ENCODE measurements at regions not wholly inside any gene's neighbourhood (a gene's known extent, or its start where the extent isn't known, plus 50 kb on each side); places are given as distances from the start of the nearest gene placed in this dataset.

- intact Hi-C loops (cut with DNase I) = no loop called here
- no peak for DNase-seq
Observed at GRCh38 chr4:157889788-157890187, 283.0 kb downstream of the GASK1B start.

- no peak for DNase-seq
Observed at GRCh38 chr4:157888281-157888680, 284.5 kb downstream of the GASK1B start.

GRCh38 chr4:157887316-157887715, 285.5 kb downstream of the GASK1B start:
- no peak for DNase-seq
- intact Hi-C loops (cut with DNase I) = no loop called here

More at GRCh38 chr4:157888281-157888680, 284.5 kb downstream of the GASK1B start:
- intact Hi-C loops (cut with DNase I) = no loop called here

GRCh38 chr4:157886645-157887044, 286.2 kb downstream of the GASK1B start:
- intact Hi-C loops (cut with DNase I) = no loop called here

GRCh38 chr4:157885811-157886210, 287.0 kb downstream of the GASK1B start:
- intact Hi-C loops (cut with DNase I) = no loop called here
- DNase-seq = no peak

More at GRCh38 chr4:157886645-157887044, 286.2 kb downstream of the GASK1B start:
- no peak for DNase-seq

GRCh38 chr4:157882901-157883300, 289.9 kb downstream of the GASK1B start:
- intact Hi-C loops (cut with DNase I) = no loop called here
- DNase-seq = no peak

- intact Hi-C loops (cut with DNase I) = no loop called here
- no peak for DNase-seq
Observed at GRCh38 chr4:157880761-157881160, 292.1 kb downstream of the GASK1B start.

DNA sequence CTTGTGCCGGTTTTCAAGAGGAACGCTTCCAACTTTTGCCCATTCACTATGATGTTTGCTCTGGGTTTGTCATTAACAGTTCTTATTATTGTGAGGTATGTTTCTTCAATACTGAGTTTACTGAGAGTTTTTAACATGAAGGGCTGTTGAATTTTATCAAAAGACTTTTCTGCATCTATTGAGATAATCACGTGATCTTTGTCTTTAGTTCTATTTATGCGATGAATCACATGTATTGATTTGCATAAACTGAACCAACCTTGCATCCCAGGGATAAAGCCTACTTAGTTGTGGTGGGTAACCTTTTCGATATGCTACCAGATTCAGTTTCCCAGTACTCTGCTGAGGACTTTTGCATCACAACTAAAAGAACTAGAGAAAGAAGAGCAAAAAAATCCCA, 318.0 kb downstream of the GASK1B start:
- intact Hi-C loops (cut with DNase I) = no loop called here
- DNase-seq = no peak

DNA sequence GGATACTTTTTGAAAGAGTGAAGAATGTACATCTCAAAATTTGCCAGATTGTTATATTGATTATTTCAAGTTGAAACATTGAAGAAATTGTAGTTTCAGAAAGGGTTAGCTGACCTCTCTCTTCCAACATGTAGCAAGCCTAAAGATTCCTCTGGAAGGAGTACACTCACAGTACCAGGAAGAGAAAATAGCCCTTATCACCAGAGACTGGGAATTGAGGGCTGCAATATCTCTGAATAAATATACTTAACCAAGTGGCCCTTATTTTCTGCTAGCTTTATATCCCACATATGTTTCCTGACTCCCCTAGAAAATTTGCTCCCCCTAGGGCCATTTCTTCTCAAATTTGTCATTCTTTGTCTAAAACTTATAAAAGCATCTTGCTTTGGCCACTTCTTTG, 332.2 kb downstream of the GASK1B start:
- intact Hi-C loops (cut with DNase I) = no loop called here
- no peak for DNase-seq

DNA sequence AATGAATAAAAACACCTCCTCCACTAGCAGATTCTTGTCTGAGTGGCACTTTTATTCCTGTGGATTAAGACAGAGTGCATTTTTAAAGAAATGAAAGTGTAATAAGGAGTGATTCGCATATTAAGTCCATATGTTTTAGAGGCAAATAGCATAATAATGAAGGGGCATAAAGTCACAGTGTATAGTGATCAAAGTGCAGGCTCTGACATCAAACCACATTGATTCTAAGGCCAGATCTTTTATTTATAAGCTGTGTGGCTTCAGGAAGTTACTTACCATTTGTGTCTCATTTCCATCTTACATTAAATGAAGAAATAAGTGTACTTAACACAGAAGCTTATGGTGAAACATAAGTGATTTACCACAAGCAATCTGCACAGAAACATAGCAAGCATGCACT, 332.8 kb downstream of the GASK1B start:
- intact Hi-C loops (cut with DNase I) = no loop called here

DNA sequence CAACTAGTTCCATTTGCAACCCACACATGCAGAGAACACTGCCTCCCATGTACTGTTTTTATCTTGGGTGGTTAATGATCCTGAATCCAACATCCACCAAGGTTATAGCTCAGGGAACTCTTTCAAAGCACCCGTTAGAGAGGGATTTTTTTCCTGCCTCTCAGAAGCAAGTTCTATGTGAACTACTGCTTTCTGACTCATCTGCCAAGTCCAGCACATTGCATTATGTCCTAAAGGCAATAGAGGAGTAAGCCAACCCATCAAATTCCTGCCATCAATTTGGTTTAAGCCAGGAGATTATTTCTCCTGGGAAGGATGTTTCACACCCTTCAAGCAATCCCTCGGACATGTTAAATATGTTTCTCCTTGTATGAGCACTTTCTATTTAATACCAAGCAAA, 334.5 kb downstream of the GASK1B start:
- intact Hi-C loops (cut with DNase I) = no loop called here
- no peak for DNase-seq

More for the DNA sequence above, 332.8 kb downstream of the GASK1B start:
- no peak for DNase-seq

DNA sequence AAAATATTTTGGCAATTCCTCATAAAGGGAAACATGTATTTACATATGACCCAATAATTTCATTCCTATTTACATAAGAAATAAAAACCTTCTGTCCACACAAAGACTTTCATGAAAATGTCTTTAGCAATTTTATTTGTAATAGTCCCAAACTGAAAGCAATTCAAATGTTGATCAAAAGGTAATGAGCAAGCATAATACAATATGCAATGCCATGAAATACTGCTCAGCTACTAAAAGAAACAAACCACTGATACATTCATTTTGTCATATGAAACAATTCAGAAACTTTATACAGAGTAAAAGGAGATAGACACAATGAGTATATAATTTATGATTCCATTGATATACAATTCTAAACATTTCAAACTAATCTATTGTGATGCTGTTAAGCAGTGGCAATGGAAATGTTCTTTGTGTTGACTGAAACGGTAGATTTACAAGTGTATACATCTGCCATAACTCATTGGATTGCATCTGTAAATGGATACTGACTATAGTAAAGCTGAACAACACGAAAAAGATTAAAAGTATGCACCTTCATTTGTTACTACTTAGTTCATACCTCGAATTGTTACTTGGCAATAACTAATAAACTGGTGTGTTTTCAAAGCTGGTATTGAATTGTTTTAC, 335.6 kb downstream of the GASK1B start:
- intact Hi-C loops (cut with DNase I) = no loop called here
- no peak for DNase-seq

GRCh38 chr4:157832596-157832995, 340.2 kb downstream of the GASK1B start:
- DNase-seq = no peak

GRCh38 chr4:157824021-157824420, 348.8 kb downstream of the GASK1B start:
- DNase-seq = peak in 1 of 10 donors; percentile 58
- intact Hi-C loops (cut with DNase I) = no loop called here

More at GRCh38 chr4:157832596-157832995, 340.2 kb downstream of the GASK1B start:
- intact Hi-C loops (cut with DNase I) = no loop called here

DNA sequence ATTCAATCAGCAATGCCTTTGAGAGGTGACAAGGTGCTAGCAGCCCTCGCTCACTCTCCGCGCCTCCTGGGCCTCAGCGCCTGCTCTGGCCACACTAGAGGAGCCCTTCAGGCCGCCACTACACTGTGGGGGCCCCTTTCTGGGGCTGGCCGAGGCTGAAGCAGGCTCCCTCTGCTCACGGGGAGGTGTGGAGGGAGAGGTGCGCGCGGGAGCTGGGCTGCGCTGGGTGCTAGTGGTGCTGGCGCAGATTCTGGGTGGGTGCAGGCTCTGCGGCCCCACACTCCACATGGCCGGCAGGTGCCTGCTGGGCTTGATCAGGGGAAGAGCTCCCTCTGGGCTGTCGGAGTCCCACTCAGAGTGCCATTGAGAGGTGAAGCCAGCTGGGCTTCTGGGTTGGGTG, 351.0 kb downstream of the GASK1B start:
- DNase-seq = peak in 2 of 10 donors; percentile 53 to 58
- intact Hi-C loops (cut with DNase I) = no loop called here

DNA sequence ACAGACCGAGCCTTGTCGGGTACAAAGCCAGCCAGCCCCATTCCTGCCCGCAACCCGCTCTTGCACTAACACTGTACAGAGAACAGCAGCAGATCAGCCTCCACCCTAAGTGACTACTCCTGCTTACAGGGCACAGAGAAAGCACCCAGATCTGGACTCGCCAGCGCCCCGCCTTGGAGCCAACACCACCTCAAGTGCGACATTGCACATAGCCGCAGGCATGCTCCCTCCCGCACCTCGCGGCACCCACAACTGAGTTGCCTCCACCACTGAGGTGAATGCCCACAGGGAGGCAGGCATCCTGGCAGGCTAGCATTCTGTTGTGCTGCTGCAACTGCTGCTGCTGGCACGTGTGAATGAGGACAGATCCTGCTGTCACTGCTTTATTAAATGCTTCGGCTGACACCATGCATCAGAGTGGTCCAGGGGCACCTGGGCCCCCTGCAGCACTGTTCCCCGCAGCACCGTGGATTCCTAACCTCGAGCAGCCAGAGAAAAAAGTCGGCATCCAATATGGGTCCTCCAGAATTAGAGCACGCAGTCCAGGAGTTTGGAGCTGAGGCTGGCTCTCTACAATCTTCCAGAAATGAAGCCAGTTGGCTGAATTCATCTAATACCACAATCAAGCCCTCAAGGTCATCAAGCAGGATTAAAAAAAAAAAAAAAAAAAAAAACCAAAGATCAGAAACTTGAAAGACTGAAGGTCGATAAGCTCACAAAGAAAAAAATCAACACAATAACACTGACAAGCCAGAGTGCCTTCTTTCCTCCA, 352.9 kb downstream of the GASK1B start:
- peak in 2 of 10 donors; percentile 55 to 70 for DNase-seq
- intact Hi-C loops (cut with DNase I) = no loop called here

DNA sequence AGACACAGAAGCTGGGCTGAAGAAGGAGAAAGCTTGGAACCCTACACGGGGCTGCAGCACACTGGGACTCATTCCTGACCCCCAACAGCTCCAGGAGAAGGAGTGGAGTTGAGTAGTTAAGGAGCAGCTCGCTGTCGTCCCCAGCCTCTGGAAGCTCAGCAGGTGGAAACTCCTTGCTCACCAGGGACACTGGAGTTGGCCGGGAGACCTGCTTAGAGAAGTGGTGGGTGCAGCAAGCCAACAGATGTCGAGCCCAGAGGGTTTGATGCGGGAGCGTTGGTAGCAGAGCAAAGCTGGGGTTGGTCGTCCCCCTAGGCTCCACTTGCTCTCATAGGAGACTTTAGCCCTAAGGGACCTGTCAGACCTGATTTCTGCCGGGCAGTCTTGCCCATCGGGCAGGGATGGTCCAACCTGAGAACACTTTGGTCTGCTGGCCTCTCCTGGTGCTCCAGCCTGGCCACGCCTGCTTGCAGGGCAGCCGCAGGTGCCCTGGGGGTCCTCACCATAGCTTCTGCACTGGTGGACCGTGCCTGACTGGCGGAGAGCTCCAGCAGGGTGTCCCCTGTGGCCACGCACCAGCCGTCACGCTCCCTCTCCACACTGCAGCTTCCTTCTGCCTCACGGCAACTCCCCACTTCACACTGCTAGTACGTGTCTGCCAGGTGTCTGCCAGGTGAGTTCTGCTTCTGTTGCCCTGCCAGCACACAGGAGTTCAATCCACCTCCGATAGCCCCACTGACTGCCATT, 353.7 kb downstream of the GASK1B start:
- intact Hi-C loops (cut with DNase I) = no loop called here
- DNase-seq = peak in 3 of 10 donors; percentile 46 to 84 (median 61)

DNA sequence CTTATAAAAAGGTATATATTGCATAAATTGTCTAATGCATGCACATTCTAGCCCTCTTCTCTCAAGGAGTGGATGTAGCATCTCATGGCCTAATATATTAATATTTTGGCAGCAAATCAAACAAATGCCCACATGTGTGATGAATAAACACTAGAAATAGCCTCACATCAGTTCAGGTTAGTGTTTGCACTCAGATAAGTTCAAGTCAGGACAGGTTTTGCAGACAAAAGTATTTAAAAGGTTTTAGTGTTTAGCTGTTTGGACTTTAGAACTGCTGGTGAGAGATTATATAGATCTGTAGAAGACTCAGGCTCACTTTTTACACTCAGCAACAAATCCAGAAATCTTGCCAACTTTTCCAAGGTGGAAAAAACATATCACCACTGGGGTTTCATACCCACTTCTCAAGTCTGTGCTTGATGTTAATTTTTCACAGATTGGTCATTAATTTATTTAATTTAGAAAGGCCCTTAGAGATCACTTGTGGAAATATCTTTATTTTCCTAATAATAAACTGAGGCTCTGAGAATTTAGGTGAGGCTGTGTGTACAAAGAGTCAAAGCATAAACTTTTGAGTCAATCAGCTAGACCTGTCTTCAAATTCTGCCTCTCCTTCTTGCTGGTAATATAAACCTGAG, 362.6 kb downstream of the GASK1B start:
- no peak for DNase-seq
- intact Hi-C loops (cut with DNase I) = no loop called here

GRCh38 chr4:157808796-157809383, 363.9 kb downstream of the GASK1B start:
- DNase-seq = no peak
- intact Hi-C loops (cut with DNase I) = no loop called here

- intact Hi-C loops (cut with DNase I) = no loop called here
- DNase-seq = no peak
Observed at GRCh38 chr4:157806184-157806583, 366.6 kb downstream of the GASK1B start.

All from posterior cingulate gyrus (tissue), 11 donors.